Naive thymus-derived CD4-positive, alpha-beta T cell (primary cell): ENCODE measurements at regions not wholly inside any gene's neighbourhood (a gene's known extent, or its start where the extent isn't known, plus 50 kb on each side); places are given as distances from the start of the nearest gene placed in this dataset.

Experiments used
- ATAC-seq: fragments of 150-1000 bp; cut with Tn5 transposase; 2 replicates; pipeline ENCODE4 v1.10.0; 2021; ENCODE audit warnings: mild to moderate bottlenecking, moderate library complexity
- CTCF ChIA-PET: fragments of 350-600 bp; sonication (Branson Sonifier 250); formaldehyde crosslinking; loops from one replicate; lab custom pipeline; 2021; ENCODE audit warnings: antibody characterized with exemption; lab: Charles Lee
- POLR2A ChIA-PET: fragments of 350-600 bp; sonication (Branson Sonifier 250); formaldehyde crosslinking; loops from one replicate; lab custom pipeline; 2021; ENCODE audit warnings: antibody characterized with exemption, inconsistent platforms; lab: Charles Lee
- DNase-seq, 9 donors: peaks; one replicate each; pipeline versions ENCODE4 v3.0.0 to v3.0.0-alpha.2; 2020 to 2022; ENCODE audit warnings: mixed read lengths in 1 of 9
- H3K27ac ChIP-seq: one replicate; pipeline ENCODE4 v1.7.0; 2013; ENCODE audit warnings: mild to moderate bottlenecking, low read depth, low read length, moderate library complexity
- H3K27me3 ChIP-seq, 2 donors: one replicate each; pipeline ENCODE4 v1.7.0; 2013; ENCODE audit warnings: low read length in 2 of 2, mild to moderate bottlenecking in 2 of 2, moderate library complexity in 2 of 2; ENCODE audit not compliant: control insufficient read depth in 2 of 2, insufficient read depth in 2 of 2
- H3K36me3 ChIP-seq, 3 experiments: 1 replicate in 2 of 3; 2 replicates in 1 of 3; pipeline ENCODE4 v1.7.0; 2013; ENCODE audit warnings: low read length in 3 of 3, mild to moderate bottlenecking in 3 of 3, moderate library complexity in 1 of 3; ENCODE audit not compliant: insufficient read depth in 3 of 3, control insufficient read depth in 2 of 3
- H3K4me1 ChIP-seq, 2 donors: one replicate each; pipeline ENCODE4 v1.7.0; 2013; ENCODE audit warnings: low read length in 2 of 2, mild to moderate bottlenecking in 2 of 2, moderate library complexity in 1 of 2; ENCODE audit not compliant: control insufficient read depth in 2 of 2, insufficient read depth in 2 of 2
- H3K4me3 ChIP-seq: 2 replicates; pipeline ENCODE4 v1.7.0; 2013; ENCODE audit warnings: mild to moderate bottlenecking, low read length
- H3K9me3 ChIP-seq, 3 experiments: 1 replicate in 2 of 3; 2 replicates in 1 of 3; pipeline ENCODE4 v1.7.0; 2013; ENCODE audit warnings: low read length in 3 of 3; ENCODE audit not compliant: control insufficient read depth in 2 of 3
- H3K27ac Mint-ChIP-seq, 9 donors: one replicate each; pipeline ENCODE4 v1.8.0; 2020 to 2022; ENCODE audit warnings: mixed read lengths in 9 of 9, mild to moderate bottlenecking in 8 of 9, moderate library complexity in 5 of 9, inconsistent platforms in 2 of 9
- H3K27me3 Mint-ChIP-seq, 5 donors: one replicate each; pipeline ENCODE4 v1.8.0; 2021 to 2022; ENCODE audit warnings: mixed read lengths in 5 of 5, mild to moderate bottlenecking in 1 of 5
- H3K36me3 Mint-ChIP-seq, 5 donors: one replicate each; pipeline ENCODE4 v1.8.0; 2020 to 2022; ENCODE audit warnings: mixed read lengths in 5 of 5, mild to moderate bottlenecking in 3 of 5, inconsistent platforms in 1 of 5
- H3K4me1 Mint-ChIP-seq, 7 donors: one replicate each; pipeline ENCODE4 v1.8.0; 2020 to 2022; ENCODE audit warnings: mixed read lengths in 7 of 7, mild to moderate bottlenecking in 3 of 7, inconsistent platforms in 1 of 7
- H3K4me3 Mint-ChIP-seq, 10 donors: one replicate each; pipeline ENCODE4 v1.8.0; 2020 to 2022; ENCODE audit warnings: mild to moderate bottlenecking in 10 of 10, mixed read lengths in 10 of 10, moderate library complexity in 6 of 10, inconsistent platforms in 2 of 10
- H3K9me3 Mint-ChIP-seq, 11 donors: one replicate each; pipeline ENCODE4 v1.8.0; 2020 to 2022; ENCODE audit warnings: mixed read lengths in 11 of 11, mild to moderate bottlenecking in 4 of 11, inconsistent platforms in 1 of 11, moderate library complexity in 1 of 11
- intact Hi-C, 2 donors: fragments of 100-400 bp; cut with micrococcal nuclease; formaldehyde crosslinking; loops; one replicate each; pipeline ENCODE4 v1.15.1; 2023

- H3K27ac Mint-ChIP-seq: no peak overlapping the region
- H3K4me1 Mint-ChIP-seq: no peaks in the 10 kb centered on the region
- ATAC-seq: no peak
- Histone ChIP-seq H3K9me3 (no peaks in the 10 kb centered on the region), H3K27me3 (no peaks in the 10 kb centered on the region), H3K27ac (no peak overlapping the region), H3K36me3 (no peaks in the 10 kb centered on the region), H3K4me3 (no peak overlapping the region), H3K4me1 (no peaks in the 10 kb centered on the region)
- POLR2A ChIA-PET: no interaction called here
- peaks cover 5 to 37% (median 9%) of the 10 kb centered on the region in 11 donors for H3K9me3 Mint-ChIP-seq
- no peak for DNase-seq
- no peaks in the 10 kb centered on the region for H3K27me3 Mint-ChIP-seq
- H3K36me3 Mint-ChIP-seq: no peaks in the 10 kb centered on the region
- H3K4me3 Mint-ChIP-seq: no peak overlapping the region
- CTCF ChIA-PET: no interaction called here
- intact Hi-C loops: no loop called here
These were observed 678.3 kb upstream of the NRXN1 start for GRCh38 chr2:51710222-51710621.

- ChIA-PET CTCF (no interaction called here), POLR2A (no interaction called here)
- Histone ChIP-seq H3K36me3 (no peaks in the 10 kb centered on the region), H3K27ac (no peak overlapping the region), H3K27me3 (no peaks in the 10 kb centered on the region), H3K4me3 (no peak overlapping the region), H3K9me3 (no peaks in the 10 kb centered on the region), H3K4me1 (no peaks in the 10 kb centered on the region)
- H3K9me3 Mint-ChIP-seq: peaks cover 3 to 28% (median 6%) of the 10 kb centered on the region in 11 donors
- no peaks in the 10 kb centered on the region for H3K27me3 Mint-ChIP-seq
- ATAC-seq (no peak), DNase-seq (no peak)
- H3K36me3 Mint-ChIP-seq: no peaks in the 10 kb centered on the region
- intact Hi-C loops: no loop called here
- H3K4me3 Mint-ChIP-seq: no peak overlapping the region
- H3K4me1 Mint-ChIP-seq: no peaks in the 10 kb centered on the region
- no peak overlapping the region for H3K27ac Mint-ChIP-seq
These were observed 675.7 kb upstream of the NRXN1 start for GRCh38 chr2:51707625-51708024.

GRCh38 chr2:51706220-51706619 lies 674.3 kb upstream of the NRXN1 start:
- Mint-ChIP-seq H3K9me3 (peaks cover 0 to 28% (median 6%) of the 10 kb centered on the region in 11 donors), H3K4me3 (no peak overlapping the region), H3K36me3 (no peaks in the 10 kb centered on the region), H3K27me3 (no peaks in the 10 kb centered on the region), H3K4me1 (no peaks in the 10 kb centered on the region), H3K27ac (no peak overlapping the region)
- intact Hi-C loops: no loop called here
- no peaks in the 10 kb centered on the region for H3K9me3 ChIP-seq
- no peaks in the 10 kb centered on the region for H3K27me3 ChIP-seq
- H3K27ac ChIP-seq: no peak overlapping the region
- no peaks in the 10 kb centered on the region for H3K36me3 ChIP-seq
- no peak for ATAC-seq
- H3K4me1 ChIP-seq: no peaks in the 10 kb centered on the region
- ChIA-PET POLR2A (no interaction called here), CTCF (no interaction called here)
- no peak overlapping the region for H3K4me3 ChIP-seq
- DNase-seq: no peak

GRCh38 chr2:51705417-51705816 lies 673.5 kb upstream of the NRXN1 start:
- H3K9me3 ChIP-seq: no peaks in the 10 kb centered on the region
- H3K4me1 Mint-ChIP-seq: no peaks in the 10 kb centered on the region
- no peak overlapping the region for H3K27ac Mint-ChIP-seq
- H3K36me3 Mint-ChIP-seq: no peaks in the 10 kb centered on the region
- no peaks in the 10 kb centered on the region for H3K4me1 ChIP-seq
- no peak for ATAC-seq
- no peak for DNase-seq
- H3K9me3 Mint-ChIP-seq: peaks cover 0 to 28% (median 7%) of the 10 kb centered on the region in 11 donors
- ChIA-PET POLR2A (no interaction called here), CTCF (no interaction called here)
- no peaks in the 10 kb centered on the region for H3K27me3 ChIP-seq
- H3K4me3 Mint-ChIP-seq: no peak overlapping the region
- no peaks in the 10 kb centered on the region for H3K36me3 ChIP-seq
- no peaks in the 10 kb centered on the region for H3K27me3 Mint-ChIP-seq
- intact Hi-C loops: no loop called here
- no peak overlapping the region for H3K4me3 ChIP-seq
- H3K27ac ChIP-seq: no peak overlapping the region

- H3K27me3 Mint-ChIP-seq: no peaks in the 10 kb centered on the region
- ChIA-PET CTCF (no interaction called here), POLR2A (no interaction called here)
- intact Hi-C loops: no loop called here
- Histone ChIP-seq H3K36me3 (no peaks in the 10 kb centered on the region), H3K27me3 (no peaks in the 10 kb centered on the region), H3K27ac (no peak overlapping the region), H3K4me3 (no peak overlapping the region), H3K9me3 (no peaks in the 10 kb centered on the region), H3K4me1 (no peaks in the 10 kb centered on the region)
- DNase-seq: no peak
- peaks cover 0 to 20% (median 0%) of the 10 kb centered on the region in 11 donors for H3K9me3 Mint-ChIP-seq
- H3K4me1 Mint-ChIP-seq: no peaks in the 10 kb centered on the region
- no peak overlapping the region for H3K4me3 Mint-ChIP-seq
- H3K27ac Mint-ChIP-seq: no peak overlapping the region
- ATAC-seq: no peak
- no peaks in the 10 kb centered on the region for H3K36me3 Mint-ChIP-seq
These were observed 666.1 kb upstream of the NRXN1 start for GRCh38 chr2:51698021-51698420.

GRCh38 chr2:51697095-51697494 lies 665.2 kb upstream of the NRXN1 start:
- Histone ChIP-seq H3K4me1 (no peaks in the 10 kb centered on the region), H3K36me3 (no peaks in the 10 kb centered on the region), H3K27ac (no peak overlapping the region), H3K9me3 (no peaks in the 10 kb centered on the region), H3K27me3 (no peaks in the 10 kb centered on the region), H3K4me3 (no peak overlapping the region)
- Mint-ChIP-seq H3K4me3 (no peak overlapping the region), H3K27ac (no peak overlapping the region), H3K4me1 (no peaks in the 10 kb centered on the region), H3K27me3 (no peaks in the 10 kb centered on the region), H3K36me3 (no peaks in the 10 kb centered on the region), H3K9me3 (peaks cover 0 to 11% (median 1%) of the 10 kb centered on the region in 11 donors)
- ATAC-seq: no peak
- CTCF ChIA-PET: no interaction called here
- intact Hi-C loops: no loop called here
- DNase-seq: no peak
- POLR2A ChIA-PET: no interaction called here

- ATAC-seq (no peak), DNase-seq (no peak)
- H3K36me3 ChIP-seq: no peaks in the 10 kb centered on the region
- no peaks in the 10 kb centered on the region for H3K27me3 ChIP-seq
- no peaks in the 10 kb centered on the region for H3K36me3 Mint-ChIP-seq
- H3K4me3 ChIP-seq: no peak overlapping the region
- POLR2A ChIA-PET: no interaction called here
- intact Hi-C loops: no loop called here
- peaks cover 0 to 11% (median 0%) of the 10 kb centered on the region in 11 donors for H3K9me3 Mint-ChIP-seq
- H3K4me1 Mint-ChIP-seq: no peaks in the 10 kb centered on the region
- H3K27ac Mint-ChIP-seq: no peak overlapping the region
- CTCF ChIA-PET: no interaction called here
- H3K4me3 Mint-ChIP-seq: no peak overlapping the region
- no peaks in the 10 kb centered on the region for H3K9me3 ChIP-seq
- H3K27me3 Mint-ChIP-seq: no peaks in the 10 kb centered on the region
- no peak overlapping the region for H3K27ac ChIP-seq
- H3K4me1 ChIP-seq: no peaks in the 10 kb centered on the region
These were observed 663.6 kb upstream of the NRXN1 start for GRCh38 chr2:51695531-51695930.
